DMS153 treated with DMSO at 0.1 percent for 48 hours (cell line): ENCODE measurements at regions not wholly inside any gene's neighbourhood (a gene's known extent, or its start where the extent isn't known, plus 50 kb on each side); places are given as distances from the start of the nearest gene placed in this dataset.
A peak's percentile ranks its signal among the peaks of the same experiment; 100 is the strongest.
"Not testable (repeated sequence)": the region's sequence is repeated elsewhere in the genome, so short reads cannot be mapped to it uniquely, and the experiment has no call there.

Experiments
- DNase-seq: peaks from one replicate; lab custom pipeline; 2025; ENCODE audit not compliant: unreplicated experiment; lab: John Stamatoyannopoulos, UW

GRCh38 chr12:27133022-27133590 lies 50.7 kb upstream of the C12orf71 start:
- DNase-seq: no peak

- DNase-seq: no peak
Measured at GRCh38 chr12:27140478-27140969, 58.1 kb upstream of the C12orf71 start.

- peak; percentile 53 for DNase-seq
Measured at GRCh38 chr12:27142101-27142721, 59.8 kb upstream of the C12orf71 start.

GRCh38 chr12:27143256-27144069 lies 61.1 kb upstream of the C12orf71 start:
- DNase-seq: no peak

GRCh38 chr12:27145725-27146124 lies 63.3 kb upstream of the C12orf71 start:
- DNase-seq: not testable (repeated sequence)

GRCh38 chr12:27148373-27148772 lies 66.0 kb upstream of the C12orf71 start:
- DNase-seq: no peak

- no peak for DNase-seq
Measured at GRCh38 chr12:27148791-27149190, 66.4 kb upstream of the C12orf71 start.

GRCh38 chr12:27151479-27151878 lies 69.1 kb upstream of the C12orf71 start:
- no peak for DNase-seq

GRCh38 chr12:27158297-27158696 lies 75.9 kb upstream of the C12orf71 start:
- no peak for DNase-seq

- peak; percentile 13 for DNase-seq
Measured at GRCh38 chr12:27161458-27162228, 79.3 kb upstream of the C12orf71 start.

- no peak for DNase-seq
Measured at GRCh38 chr12:27162229-27162537, 79.8 kb upstream of the C12orf71 start.

- DNase-seq: no peak
Measured at GRCh38 chr12:27163048-27163715, 80.8 kb upstream of the C12orf71 start.

- no peak for DNase-seq
Measured at GRCh38 chr12:27163894-27164293, 80.2 kb upstream of the STK38L start.

GRCh38 chr12:27164330-27165040 lies 79.6 kb upstream of the STK38L start:
- no peak for DNase-seq

GRCh38 chr12:27165958-27166357 lies 78.1 kb upstream of the STK38L start:
- not testable (repeated sequence) for DNase-seq

GRCh38 chr12:27171494-27171893 lies 72.6 kb upstream of the STK38L start:
- DNase-seq: not testable (repeated sequence)

- DNase-seq: no peak
Measured at GRCh38 chr12:27176765-27177164, 67.3 kb upstream of the STK38L start.

GRCh38 chr12:27177706-27178105 lies 66.4 kb upstream of the STK38L start:
- DNase-seq: no peak

GRCh38 chr12:27178255-27178654 lies 65.8 kb upstream of the STK38L start:
- no peak for DNase-seq

GRCh38 chr12:27178723-27179399 lies 65.2 kb upstream of the STK38L start:
- no peak for DNase-seq
